Breast epithelium (tissue), 3 donors: ENCODE measurements at regions not wholly inside any gene's neighbourhood (a gene's known extent, or its start where the extent isn't known, plus 50 kb on each side); places are given as distances from the start of the nearest gene placed in this dataset.

Experiments
- POLR2AphosphoS5 ChIP-seq, 3 donors: sonication (generic); formaldehyde crosslinking; IDR thresholded peaks; one replicate each; pipeline ENCODE4 v1.6.1; 2017; ENCODE audit warnings: antibody characterized with exemption in 3 of 3
- TF ChIP-seq, protein P1 (sequence below), 3 donors: fragments of 450-650 bp; IDR thresholded peaks; one replicate each; pipeline ENCODE4 v1.5.1; 2016 to 2017; ENCODE audit warnings: antibody characterized with exemption in 3 of 3, mild to moderate bottlenecking in 3 of 3, moderate library complexity in 3 of 3

DNA sequence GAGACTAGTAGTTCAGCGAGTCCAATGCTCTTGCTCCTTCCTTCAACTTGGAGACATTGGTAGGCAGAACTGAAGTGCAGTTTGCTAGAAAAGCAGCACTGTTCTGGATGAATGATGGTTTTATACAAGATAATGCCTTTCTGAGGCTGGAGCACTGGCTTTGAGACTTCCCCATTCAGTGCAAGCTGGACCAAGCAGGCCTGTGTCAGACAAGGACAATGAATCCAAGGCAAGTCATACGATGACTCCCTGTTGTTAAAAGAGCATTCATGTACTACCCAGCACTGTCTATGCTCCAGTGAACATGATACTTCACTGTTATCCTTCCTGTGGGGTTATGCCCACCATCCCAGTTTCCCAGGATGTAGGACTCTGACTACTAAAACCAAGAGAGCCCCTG, 242.3 kb upstream of the RAG2 start:
- no peak for TF ChIP-seq POLR2AphosphoS5 (IDR thresholded peaks at IDR 0.05)
- TF ChIP-seq, protein P1, sequence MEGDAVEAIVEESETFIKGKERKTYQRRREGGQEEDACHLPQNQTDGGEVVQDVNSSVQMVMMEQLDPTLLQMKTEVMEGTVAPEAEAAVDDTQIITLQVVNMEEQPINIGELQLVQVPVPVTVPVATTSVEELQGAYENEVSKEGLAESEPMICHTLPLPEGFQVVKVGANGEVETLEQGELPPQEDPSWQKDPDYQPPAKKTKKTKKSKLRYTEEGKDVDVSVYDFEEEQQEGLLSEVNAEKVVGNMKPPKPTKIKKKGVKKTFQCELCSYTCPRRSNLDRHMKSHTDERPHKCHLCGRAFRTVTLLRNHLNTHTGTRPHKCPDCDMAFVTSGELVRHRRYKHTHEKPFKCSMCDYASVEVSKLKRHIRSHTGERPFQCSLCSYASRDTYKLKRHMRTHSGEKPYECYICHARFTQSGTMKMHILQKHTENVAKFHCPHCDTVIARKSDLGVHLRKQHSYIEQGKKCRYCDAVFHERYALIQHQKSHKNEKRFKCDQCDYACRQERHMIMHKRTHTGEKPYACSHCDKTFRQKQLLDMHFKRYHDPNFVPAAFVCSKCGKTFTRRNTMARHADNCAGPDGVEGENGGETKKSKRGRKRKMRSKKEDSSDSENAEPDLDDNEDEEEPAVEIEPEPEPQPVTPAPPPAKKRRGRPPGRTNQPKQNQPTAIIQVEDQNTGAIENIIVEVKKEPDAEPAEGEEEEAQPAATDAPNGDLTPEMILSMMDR (IDR thresholded peaks at IDR 0.05): no peak
